ENCODE measurements at regions not wholly inside any gene's neighbourhood (a gene's known extent, or its start where the extent isn't known, plus 50 kb on each side); places are given as distances from the start of the nearest gene placed in this dataset.

DNA sequence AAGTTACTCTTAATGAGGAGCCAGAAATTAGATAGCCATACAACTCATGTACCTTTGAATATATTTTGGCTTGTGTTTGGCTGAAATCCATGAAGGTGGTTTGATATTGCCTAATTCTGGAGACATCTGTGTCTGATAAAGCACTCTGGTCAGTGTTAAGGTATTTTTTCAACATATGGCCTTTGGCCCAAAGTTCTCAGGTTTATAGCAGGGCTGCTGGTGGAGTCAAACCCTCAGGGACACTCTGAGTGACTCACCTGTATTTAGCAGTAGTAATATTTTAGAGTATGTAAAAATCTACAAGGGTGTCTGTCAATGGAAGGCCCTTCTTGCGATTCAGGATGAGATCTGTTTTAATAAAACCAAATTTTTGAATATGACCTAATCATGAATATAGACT is 666.5 kb downstream of the SLC4A3 start:
- TF ChIP-seq ELF4 (IDR thresholded peaks at IDR 0.05) (no peak), FOXK2 (IDR thresholded peaks at IDR 0.05) (no peak), HDGF (IDR thresholded peaks at IDR 0.05; ENCODE audit: borderline replicate concordance) (no peak), BHLHE40 (IDR thresholded peaks at IDR 0.05; ENCODE audit: borderline replicate concordance) (no peak)

Measured in HEK293T (cell line).